Osteocyte (in vitro differentiated cells): ENCODE measurements at regions not wholly inside any gene's neighbourhood (a gene's known extent, or its start where the extent isn't known, plus 50 kb on each side); places are given as distances from the start of the nearest gene placed in this dataset.

Source experiments
- DNase-seq: peaks from one replicate; pipeline ENCODE4 v3.0.0; 2021; ENCODE audit warnings: mixed read lengths; ENCODE audit not compliant: unreplicated experiment; ENCODE audit errors: extremely low spot score
- H3K27ac Mint-ChIP-seq: one replicate; pipeline ENCODE4 v1.8.0; 2021; ENCODE audit warnings: mild to moderate bottlenecking, mixed read lengths; ENCODE audit not compliant: unreplicated experiment
- H3K27me3 Mint-ChIP-seq: one replicate; pipeline ENCODE4 v1.8.0; 2021; ENCODE audit warnings: mixed read lengths; ENCODE audit not compliant: unreplicated experiment
- H3K36me3 Mint-ChIP-seq: one replicate; pipeline ENCODE4 v1.8.0; 2021; ENCODE audit warnings: mixed read lengths; ENCODE audit not compliant: unreplicated experiment
- H3K4me1 Mint-ChIP-seq: one replicate; pipeline ENCODE4 v1.8.0; 2021; ENCODE audit warnings: mixed read lengths; ENCODE audit not compliant: unreplicated experiment
- H3K4me3 Mint-ChIP-seq: one replicate; pipeline ENCODE4 v1.8.0; 2021; ENCODE audit warnings: mild to moderate bottlenecking, moderate library complexity, mixed read lengths; ENCODE audit not compliant: unreplicated experiment
- H3K9me3 Mint-ChIP-seq: one replicate; pipeline ENCODE4 v1.8.0; 2021; ENCODE audit warnings: mixed read lengths; ENCODE audit not compliant: unreplicated experiment
- CTCF ChIP-seq: fragments of 200-600 bp; sonication (generic); IDR thresholded peaks from 2 replicates; pipeline ENCODE4 v1.5.0; 2021; ENCODE audit warnings: antibody characterized with exemption, mild to moderate bottlenecking, moderate library complexity

- no peaks in the 10 kb centered on the region for H3K4me1 Mint-ChIP-seq
- H3K36me3 Mint-ChIP-seq = no peaks in the 10 kb centered on the region
- H3K4me3 Mint-ChIP-seq = no peak overlapping the region
- H3K27ac Mint-ChIP-seq = no peak overlapping the region
- no peaks in the 10 kb centered on the region for H3K27me3 Mint-ChIP-seq
- DNase-seq = no peak
- no peak for TF ChIP-seq CTCF
- peaks cover 14% of the 10 kb centered on the region for H3K9me3 Mint-ChIP-seq
These were observed 228.2 kb upstream of the LRFN5 start for GRCh38 chr14:41378526-41378925.

GRCh38 chr14:41377932-41378331, 228.7 kb upstream of the LRFN5 start:
- TF ChIP-seq CTCF = no peak
- DNase-seq = no peak
- H3K9me3 Mint-ChIP-seq = peaks cover 14% of the 10 kb centered on the region
- no peak overlapping the region for H3K4me3 Mint-ChIP-seq
- H3K4me1 Mint-ChIP-seq = no peaks in the 10 kb centered on the region
- no peaks in the 10 kb centered on the region for H3K36me3 Mint-ChIP-seq
- no peak overlapping the region for H3K27ac Mint-ChIP-seq
- no peaks in the 10 kb centered on the region for H3K27me3 Mint-ChIP-seq

- H3K27ac Mint-ChIP-seq = no peak overlapping the region
- H3K4me1 Mint-ChIP-seq = no peaks in the 10 kb centered on the region
- no peaks in the 10 kb centered on the region for H3K27me3 Mint-ChIP-seq
- H3K4me3 Mint-ChIP-seq = no peak overlapping the region
- no peak for TF ChIP-seq CTCF
- no peaks in the 10 kb centered on the region for H3K36me3 Mint-ChIP-seq
- no peak for DNase-seq
- peaks cover 14% of the 10 kb centered on the region for H3K9me3 Mint-ChIP-seq
These were observed 232.6 kb upstream of the LRFN5 start for GRCh38 chr14:41374092-41374491.

GRCh38 chr14:41362139-41362538, 244.5 kb upstream of the LRFN5 start:
- H3K27me3 Mint-ChIP-seq = no peaks in the 10 kb centered on the region
- no peaks in the 10 kb centered on the region for H3K9me3 Mint-ChIP-seq
- no peak for TF ChIP-seq CTCF

GRCh38 chr14:41360126-41360525, 246.6 kb upstream of the LRFN5 start:
- no peaks in the 10 kb centered on the region for H3K4me1 Mint-ChIP-seq
- no peaks in the 10 kb centered on the region for H3K27me3 Mint-ChIP-seq
- H3K36me3 Mint-ChIP-seq = no peaks in the 10 kb centered on the region
- no peak for DNase-seq
- no peak overlapping the region for H3K27ac Mint-ChIP-seq
- TF ChIP-seq CTCF = no peak
- H3K9me3 Mint-ChIP-seq = no peaks in the 10 kb centered on the region
- H3K4me3 Mint-ChIP-seq = no peak overlapping the region

More at GRCh38 chr14:41362139-41362538, 244.5 kb upstream of the LRFN5 start:
- no peak for DNase-seq
- H3K4me1 Mint-ChIP-seq = no peaks in the 10 kb centered on the region
- no peak overlapping the region for H3K4me3 Mint-ChIP-seq
- H3K27ac Mint-ChIP-seq = no peak overlapping the region
- H3K36me3 Mint-ChIP-seq = no peaks in the 10 kb centered on the region
